Osteoblast (primary cell): ENCODE measurements at regions not wholly inside any gene's neighbourhood (a gene's known extent, or its start where the extent isn't known, plus 50 kb on each side); places are given as distances from the start of the nearest gene placed in this dataset.

Experiments
- DNase-seq: peaks from one replicate; pipeline ENCODE4 v3.0.0; 2011; ENCODE audit warnings: low spot score, mixed read lengths; ENCODE audit not compliant: insufficient read length; ENCODE audit errors: missing footprints
- H2AFZ ChIP-seq: 2 replicates; pipeline ENCODE4 v1.6.0; 2011; ENCODE audit warnings: mild to moderate bottlenecking, low read length
- H3K27ac ChIP-seq: 2 replicates; pipeline ENCODE4 v1.5.1; 2011; ENCODE audit warnings: mild to moderate bottlenecking, low read depth, low read length, moderate library complexity
- H3K27me3 ChIP-seq: 2 replicates; pipeline ENCODE4 v1.6.0; 2012; ENCODE audit warnings: mild to moderate bottlenecking, control low read depth, inconsistent platforms, low read length, moderate library complexity; ENCODE audit not compliant: insufficient read depth
- H3K36me3 ChIP-seq: 2 replicates; pipeline ENCODE4 v1.5.1; 2011; ENCODE audit warnings: mild to moderate bottlenecking, low read length, control low read depth, moderate library complexity; ENCODE audit not compliant: insufficient read depth
- H3K4me1 ChIP-seq: 2 replicates; pipeline ENCODE4 v1.5.1; 2011; ENCODE audit warnings: mild to moderate bottlenecking, low read length, control low read depth, moderate library complexity; ENCODE audit not compliant: insufficient read depth
- H3K4me2 ChIP-seq: 2 replicates; pipeline ENCODE4 v1.6.0; 2011; ENCODE audit warnings: mild to moderate bottlenecking, low read length; ENCODE audit not compliant: insufficient read depth
- H3K4me3 ChIP-seq: fragments of 200-600 bp; sonication (generic); 3 replicates; pipeline ENCODE4 v1.5.1; 2012; ENCODE audit warnings: mild to moderate bottlenecking, low read length, inconsistent platforms; ENCODE audit not compliant: insufficient read depth
- H3K79me2 ChIP-seq: 2 replicates; pipeline ENCODE4 v1.6.0; 2012; ENCODE audit warnings: mild to moderate bottlenecking, low read length, control low read depth, inconsistent platforms; ENCODE audit not compliant: insufficient read depth
- H3K9me3 ChIP-seq: 2 replicates; pipeline ENCODE4 v1.5.1; 2011; ENCODE audit warnings: low read depth, low read length, control low read depth
- H4K20me1 ChIP-seq: 2 replicates; pipeline ENCODE4 v1.6.0; 2012; ENCODE audit warnings: mild to moderate bottlenecking, low read length, control low read depth; ENCODE audit not compliant: insufficient read depth
- TF ChIP-seq, protein P1 (sequence below): IDR thresholded peaks from 2 replicates; pipeline ENCODE4 v1.5.1; 2011; ENCODE audit warnings: mild to moderate bottlenecking, low read depth, low read length, moderate library complexity; ENCODE audit errors: extremely low read depth

DNA sequence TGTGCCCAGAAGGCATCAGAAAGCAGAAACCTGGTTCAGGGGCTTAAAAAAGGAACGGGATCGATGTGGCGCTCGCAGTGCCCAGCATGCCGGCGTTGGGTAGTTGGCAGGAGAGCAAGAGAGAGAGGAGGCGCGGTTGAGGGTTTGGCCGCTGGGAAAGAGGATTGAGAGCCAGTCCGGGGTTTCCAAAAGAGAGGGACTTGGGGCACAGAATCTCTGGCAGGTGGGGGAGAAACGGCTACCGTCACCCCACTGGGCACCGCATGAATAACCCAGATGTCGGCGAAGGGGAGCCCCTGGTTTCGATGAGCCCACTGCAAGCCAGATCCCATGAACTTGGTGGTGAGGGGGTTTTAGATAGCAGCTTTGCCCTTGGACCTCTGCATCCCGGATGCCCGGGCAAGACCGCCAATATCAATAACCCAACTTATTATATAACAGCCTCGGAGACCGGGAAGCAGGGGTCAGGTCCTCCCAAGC lies 60.4 kb upstream of the ACOT11 start:
- peak overlapping the region; percentile 81 for H3K4me3 ChIP-seq
- no peaks in the 10 kb centered on the region for H3K36me3 ChIP-seq
- H2AFZ ChIP-seq: peak overlapping the region; percentile 94
- no peaks in the 10 kb centered on the region for H3K79me2 ChIP-seq
- H3K4me2 ChIP-seq: peak overlapping the region; percentile 96
- H3K9me3 ChIP-seq: no peaks in the 10 kb centered on the region
- H3K4me1 ChIP-seq: peaks cover 14% of the 10 kb centered on the region
- H3K27me3 ChIP-seq: peaks cover 15% of the 10 kb centered on the region
- no peak overlapping the region for H3K27ac ChIP-seq
- peak; percentile 87 for DNase-seq
- H4K20me1 ChIP-seq: no peaks in the 10 kb centered on the region
- TF ChIP-seq, protein P1, sequence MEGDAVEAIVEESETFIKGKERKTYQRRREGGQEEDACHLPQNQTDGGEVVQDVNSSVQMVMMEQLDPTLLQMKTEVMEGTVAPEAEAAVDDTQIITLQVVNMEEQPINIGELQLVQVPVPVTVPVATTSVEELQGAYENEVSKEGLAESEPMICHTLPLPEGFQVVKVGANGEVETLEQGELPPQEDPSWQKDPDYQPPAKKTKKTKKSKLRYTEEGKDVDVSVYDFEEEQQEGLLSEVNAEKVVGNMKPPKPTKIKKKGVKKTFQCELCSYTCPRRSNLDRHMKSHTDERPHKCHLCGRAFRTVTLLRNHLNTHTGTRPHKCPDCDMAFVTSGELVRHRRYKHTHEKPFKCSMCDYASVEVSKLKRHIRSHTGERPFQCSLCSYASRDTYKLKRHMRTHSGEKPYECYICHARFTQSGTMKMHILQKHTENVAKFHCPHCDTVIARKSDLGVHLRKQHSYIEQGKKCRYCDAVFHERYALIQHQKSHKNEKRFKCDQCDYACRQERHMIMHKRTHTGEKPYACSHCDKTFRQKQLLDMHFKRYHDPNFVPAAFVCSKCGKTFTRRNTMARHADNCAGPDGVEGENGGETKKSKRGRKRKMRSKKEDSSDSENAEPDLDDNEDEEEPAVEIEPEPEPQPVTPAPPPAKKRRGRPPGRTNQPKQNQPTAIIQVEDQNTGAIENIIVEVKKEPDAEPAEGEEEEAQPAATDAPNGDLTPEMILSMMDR: no peak

DNA sequence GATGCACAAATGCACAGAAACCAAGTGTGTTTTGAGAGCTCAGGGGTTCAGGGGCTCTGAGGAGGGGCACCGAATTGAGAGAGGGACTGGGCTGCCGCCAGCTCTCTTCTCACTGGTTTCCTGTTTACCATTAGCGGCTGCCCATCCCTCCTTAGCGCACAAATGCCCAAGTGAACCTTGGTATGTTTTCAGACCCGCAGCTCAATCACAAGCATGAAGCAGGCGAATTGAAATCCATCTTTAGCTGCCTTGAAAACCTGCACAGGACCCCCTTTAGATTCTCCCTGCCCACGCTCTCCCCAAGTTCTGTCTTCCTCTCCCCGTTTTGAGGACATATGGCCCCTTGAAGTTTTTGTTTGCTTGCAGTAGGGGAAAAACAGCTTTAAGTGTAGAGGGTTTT lies 61.1 kb upstream of the ACOT11 start:
- peaks cover 14% of the 10 kb centered on the region for H3K4me1 ChIP-seq
- H4K20me1 ChIP-seq: no peaks in the 10 kb centered on the region
- peak; percentile 85 for DNase-seq
- no peaks in the 10 kb centered on the region for H3K79me2 ChIP-seq
- H3K27me3 ChIP-seq: peaks cover 15% of the 10 kb centered on the region
- no peaks in the 10 kb centered on the region for H3K36me3 ChIP-seq
- H3K27ac ChIP-seq: no peak overlapping the region
- H3K4me2 ChIP-seq: peak overlapping the region; percentile 96
- TF ChIP-seq, protein P1: no peak
- H2AFZ ChIP-seq: peak overlapping the region; percentile 60
- peak overlapping the region; percentile 81 for H3K4me3 ChIP-seq
- no peaks in the 10 kb centered on the region for H3K9me3 ChIP-seq

DNA sequence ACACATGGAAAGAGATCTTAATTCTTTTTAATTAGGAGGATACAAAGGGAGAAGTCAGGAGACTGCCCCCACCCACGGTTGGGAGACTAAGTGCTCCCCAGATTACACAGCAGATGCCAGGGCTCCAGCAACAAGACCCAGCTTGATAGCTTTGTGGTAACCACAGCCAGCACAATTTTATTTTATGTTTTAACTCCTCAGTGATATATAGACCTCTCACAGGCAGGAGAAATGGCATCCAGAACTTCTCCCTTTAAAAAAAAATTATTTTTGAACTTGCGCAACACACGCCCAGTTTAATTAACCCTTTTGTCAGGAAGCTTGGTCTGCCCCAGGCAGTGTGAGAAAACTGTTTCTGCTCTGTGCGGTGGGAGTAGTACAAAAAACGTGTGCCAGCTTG lies 62.6 kb upstream of the ACOT11 start:
- H3K4me1 ChIP-seq: peaks cover 14% of the 10 kb centered on the region
- no peaks in the 10 kb centered on the region for H4K20me1 ChIP-seq
- H3K27me3 ChIP-seq: peaks cover 10% of the 10 kb centered on the region
- TF ChIP-seq, protein P1: no peak
- peak; percentile 85 for DNase-seq
- no peaks in the 10 kb centered on the region for H3K36me3 ChIP-seq
- H3K4me2 ChIP-seq: no peak overlapping the region
- H3K4me3 ChIP-seq: no peak overlapping the region
- no peak overlapping the region for H2AFZ ChIP-seq
- no peaks in the 10 kb centered on the region for H3K79me2 ChIP-seq
- no peak overlapping the region for H3K27ac ChIP-seq
- H3K9me3 ChIP-seq: no peaks in the 10 kb centered on the region

DNA sequence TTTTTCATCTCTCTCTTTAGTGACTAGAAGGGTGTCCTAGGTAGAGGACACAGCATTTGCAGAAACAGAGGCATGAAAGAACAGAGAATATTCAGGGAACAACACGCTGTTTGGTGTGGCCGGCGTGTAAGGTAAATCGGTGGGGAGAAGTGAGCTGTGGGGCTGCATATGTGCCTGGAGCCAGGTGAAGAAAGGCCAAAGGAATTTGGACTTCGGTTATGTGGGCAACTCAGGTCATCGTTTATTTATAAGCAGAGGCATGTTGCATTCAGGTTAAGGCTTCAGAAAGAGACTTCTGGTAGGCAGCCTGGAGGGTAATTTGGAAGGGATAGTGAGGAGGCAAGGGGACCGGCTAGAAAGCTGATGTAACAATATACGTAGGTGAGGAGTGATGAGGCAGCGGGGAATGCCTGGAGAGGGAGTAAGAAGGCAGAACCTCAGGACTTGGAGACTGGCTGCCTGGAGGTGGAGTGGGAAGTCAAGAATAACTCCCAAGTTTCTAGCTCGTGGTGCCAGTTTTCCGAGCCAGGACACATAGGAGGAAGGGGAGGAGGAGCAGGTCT lies 64.1 kb upstream of the ACOT11 start:
- Histone ChIP-seq H3K36me3 (no peaks in the 10 kb centered on the region), H2AFZ (no peak overlapping the region), H3K4me3 (no peak overlapping the region), H3K79me2 (no peaks in the 10 kb centered on the region), H4K20me1 (no peaks in the 10 kb centered on the region), H3K4me2 (no peak overlapping the region), H3K27me3 (peaks cover 10% of the 10 kb centered on the region), H3K9me3 (no peaks in the 10 kb centered on the region), H3K4me1 (peaks cover 14% of the 10 kb centered on the region), H3K27ac (no peak overlapping the region)
- TF ChIP-seq, protein P1: no peak
- DNase-seq: no peak
